ENCODE measurements at regions not wholly inside any gene's neighbourhood (a gene's known extent, or its start where the extent isn't known, plus 50 kb on each side); places are given as distances from the start of the nearest gene placed in this dataset.

DNA sequence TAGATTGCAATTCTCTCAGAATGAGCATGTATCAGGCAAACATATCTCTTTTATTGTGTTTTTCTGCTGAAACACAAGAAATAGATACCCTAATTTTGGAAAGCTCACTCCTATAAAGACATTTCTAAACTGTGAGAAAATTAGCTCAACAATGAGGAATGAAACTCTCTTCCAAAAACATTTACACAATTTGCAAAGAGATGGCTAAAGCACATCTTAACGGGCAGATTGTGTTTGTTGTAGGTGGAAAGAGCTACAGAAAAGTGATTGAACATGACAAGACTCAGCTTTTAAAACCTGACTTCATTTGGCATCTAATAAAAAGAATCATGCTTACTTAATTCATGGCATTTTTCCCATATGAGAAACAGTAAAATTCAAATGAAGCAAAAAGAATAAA, 175.0 kb upstream of the SLC39A10 start:
- no CpG with 5 or more reads among the region's 1 CpG for WGBS (ENCODE audit: insufficient coverage)
- Histone ChIP-seq H3K36me3 (ENCODE audit: control insufficient read depth in 4 of 4, insufficient read depth in 4 of 4, low read length in 3 of 4) (no peaks in the 10 kb centered on the region), H3K27me3 (replicated peaks in 2 of 5; ENCODE audit: control insufficient read depth in 4 of 5, insufficient read depth in 5 of 5, low read length in 4 of 5) (no peaks in the 10 kb centered on the region), H3K27ac (ENCODE audit: insufficient read depth in 1 of 2, low read depth in 1 of 2, low read length in 2 of 2, poor library complexity in 1 of 2, severe bottlenecking in 2 of 2) (no peak overlapping the region), H3K4me1 (ENCODE audit: control extremely low read depth in 1 of 4, control insufficient read depth in 4 of 4, insufficient read depth in 4 of 4, low read length in 3 of 4) (peaks cover 9 to 28% (median 18%) of the 10 kb centered on the region in 4 experiments), H3K9me3 (ENCODE audit: control extremely low read depth in 1 of 5, control insufficient read depth in 4 of 5, insufficient read depth in 2 of 5, low read depth in 1 of 5, low read length in 4 of 5) (no peaks in the 10 kb centered on the region), H3K4me3 (ENCODE audit: control insufficient read depth in 1 of 7, extremely low read depth in 1 of 7, insufficient read depth in 4 of 7, low read depth in 2 of 7, low read length in 6 of 7) (no peak overlapping the region)
- no peak for DNase-seq
- POLR2A ChIA-PET: no interaction called here
- CTCF ChIA-PET: interaction anchor here (1.1 to 2.4 kb wide), 3 partner anchors 15 to 178 kb away, joined by 3 to 7 read pairs (median 6); no protein-coding TSS in a partner anchor

- ChIA-PET POLR2A (no interaction called here), CTCF (interaction anchor here (1.5 kb wide), 1 partner anchor 180 kb away, joined by 4 read pairs; no protein-coding TSS in a partner anchor)
Measured at GRCh38 chr2:195480121-195480520, 176.9 kb upstream of the SLC39A10 start.

DNA sequence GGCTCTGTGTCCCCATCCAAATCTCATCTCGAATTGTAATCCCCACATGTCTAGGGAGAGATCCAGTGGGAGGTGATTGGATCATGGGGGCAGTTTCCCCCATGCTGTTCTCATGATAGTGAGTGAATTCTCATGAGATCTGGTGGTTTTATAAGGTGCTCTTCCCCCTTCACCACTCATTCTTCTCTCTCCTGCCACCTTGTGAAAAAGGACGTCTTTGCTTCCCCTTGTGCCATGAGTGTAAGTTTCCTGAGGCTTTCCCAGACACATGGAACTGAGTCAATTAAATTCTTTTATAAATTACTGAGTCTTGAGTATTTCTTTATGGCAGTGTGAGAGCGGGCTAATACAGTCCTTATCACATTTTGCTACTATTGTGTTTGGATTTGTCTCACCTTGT, 177.6 kb upstream of the SLC39A10 start:
- Histone ChIP-seq H3K36me3 (ENCODE audit: control insufficient read depth in 4 of 4, insufficient read depth in 4 of 4, low read length in 3 of 4) (no peaks in the 10 kb centered on the region), H3K9me3 (ENCODE audit: control extremely low read depth in 1 of 5, control insufficient read depth in 4 of 5, insufficient read depth in 2 of 5, low read depth in 1 of 5, low read length in 4 of 5) (no peaks in the 10 kb centered on the region), H3K4me1 (ENCODE audit: control extremely low read depth in 1 of 4, control insufficient read depth in 4 of 4, insufficient read depth in 4 of 4, low read length in 3 of 4) (peaks cover 2 to 14% (median 8%) of the 10 kb centered on the region in 4 experiments), H3K27me3 (replicated peaks in 2 of 5; ENCODE audit: control insufficient read depth in 4 of 5, insufficient read depth in 5 of 5, low read length in 4 of 5) (no peaks in the 10 kb centered on the region), H3K27ac (ENCODE audit: insufficient read depth in 1 of 2, low read depth in 1 of 2, low read length in 2 of 2, poor library complexity in 1 of 2, severe bottlenecking in 2 of 2) (no peak overlapping the region), H3K4me3 (ENCODE audit: control insufficient read depth in 1 of 7, extremely low read depth in 1 of 7, insufficient read depth in 4 of 7, low read depth in 2 of 7, low read length in 6 of 7) (no peak overlapping the region)
- CTCF ChIA-PET: interaction anchor here (1.5 kb wide), 1 partner anchor 181 kb away, joined by 4 read pairs; no protein-coding TSS in a partner anchor
- 100% methylated on average over 1 of the region's 3 CpGs for WGBS (ENCODE audit: insufficient coverage)
- DNase-seq: no peak
- POLR2A ChIA-PET: no interaction called here

More at GRCh38 chr2:195480121-195480520, 176.9 kb upstream of the SLC39A10 start:
- no peaks in the 10 kb centered on the region for H3K27me3 ChIP-seq (replicated peaks in 2 of 5; ENCODE audit: control insufficient read depth in 4 of 5, insufficient read depth in 5 of 5, low read length in 4 of 5)
- H3K4me3 ChIP-seq (ENCODE audit: control insufficient read depth in 1 of 7, extremely low read depth in 1 of 7, insufficient read depth in 4 of 7, low read depth in 2 of 7, low read length in 6 of 7): no peak overlapping the region
- no peak for DNase-seq
- H3K27ac ChIP-seq (ENCODE audit: insufficient read depth in 1 of 2, low read depth in 1 of 2, low read length in 2 of 2, poor library complexity in 1 of 2, severe bottlenecking in 2 of 2): no peak overlapping the region
- H3K36me3 ChIP-seq (ENCODE audit: control insufficient read depth in 4 of 4, insufficient read depth in 4 of 4, low read length in 3 of 4): no peaks in the 10 kb centered on the region
- H3K9me3 ChIP-seq (ENCODE audit: control extremely low read depth in 1 of 5, control insufficient read depth in 4 of 5, insufficient read depth in 2 of 5, low read depth in 1 of 5, low read length in 4 of 5): no peaks in the 10 kb centered on the region
- H3K4me1 ChIP-seq (ENCODE audit: control extremely low read depth in 1 of 4, control insufficient read depth in 4 of 4, insufficient read depth in 4 of 4, low read length in 3 of 4): peaks cover 2 to 14% (median 8%) of the 10 kb centered on the region in 4 experiments

GRCh38 chr2:195477996-195478382, 179.0 kb upstream of the SLC39A10 start:
- H3K4me1 ChIP-seq (ENCODE audit: control extremely low read depth in 1 of 4, control insufficient read depth in 4 of 4, insufficient read depth in 4 of 4, low read length in 3 of 4): peaks cover 10 to 27% (median 20%) of the 10 kb centered on the region in 4 experiments
- no peaks in the 10 kb centered on the region for H3K27me3 ChIP-seq (replicated peaks in 2 of 5; ENCODE audit: control insufficient read depth in 4 of 5, insufficient read depth in 5 of 5, low read length in 4 of 5)
- H3K27ac ChIP-seq (ENCODE audit: insufficient read depth in 1 of 2, low read depth in 1 of 2, low read length in 2 of 2, poor library complexity in 1 of 2, severe bottlenecking in 2 of 2): no peak overlapping the region
- no peaks in the 10 kb centered on the region for H3K9me3 ChIP-seq (ENCODE audit: control extremely low read depth in 1 of 5, control insufficient read depth in 4 of 5, insufficient read depth in 2 of 5, low read depth in 1 of 5, low read length in 4 of 5)
- POLR2A ChIA-PET: no interaction called here
- no peaks in the 10 kb centered on the region for H3K36me3 ChIP-seq (ENCODE audit: control insufficient read depth in 4 of 4, insufficient read depth in 4 of 4, low read length in 3 of 4)
- no peak overlapping the region for H3K4me3 ChIP-seq (ENCODE audit: control insufficient read depth in 1 of 7, extremely low read depth in 1 of 7, insufficient read depth in 4 of 7, low read depth in 2 of 7, low read length in 6 of 7)
- no peak for DNase-seq
- CTCF ChIA-PET: interaction anchor here (1.5 kb wide), 1 partner anchor 182 kb away, joined by 3 read pairs; no protein-coding TSS in a partner anchor

- POLR2A ChIA-PET: interaction anchor here (0.6 kb wide), 1 partner anchor 684 kb away, joined by 4 read pairs; no protein-coding TSS in a partner anchor
- WGBS (ENCODE audit: insufficient coverage): no CpG with 5 or more reads among the region's 2 CpGs
- peaks cover 13 to 33% (median 24%) of the 10 kb centered on the region in 4 experiments for H3K4me1 ChIP-seq (ENCODE audit: control extremely low read depth in 1 of 4, control insufficient read depth in 4 of 4, insufficient read depth in 4 of 4, low read length in 3 of 4)
- no peaks in the 10 kb centered on the region for H3K36me3 ChIP-seq (ENCODE audit: control insufficient read depth in 4 of 4, insufficient read depth in 4 of 4, low read length in 3 of 4)
- H3K4me3 ChIP-seq (ENCODE audit: control insufficient read depth in 1 of 7, extremely low read depth in 1 of 7, insufficient read depth in 4 of 7, low read depth in 2 of 7, low read length in 6 of 7): no peak overlapping the region
- no peaks in the 10 kb centered on the region for H3K27me3 ChIP-seq (replicated peaks in 2 of 5; ENCODE audit: control insufficient read depth in 4 of 5, insufficient read depth in 5 of 5, low read length in 4 of 5)
- DNase-seq: peak in 2 of 3 donors; percentile 61 to 74
- no peak overlapping the region for H3K27ac ChIP-seq (ENCODE audit: insufficient read depth in 1 of 2, low read depth in 1 of 2, low read length in 2 of 2, poor library complexity in 1 of 2, severe bottlenecking in 2 of 2)
- CTCF ChIA-PET: interaction anchor here (1.5 kb wide), 1 partner anchor 183 kb away, joined by 3 read pairs; no protein-coding TSS in a partner anchor
- H3K9me3 ChIP-seq (ENCODE audit: control extremely low read depth in 1 of 5, control insufficient read depth in 4 of 5, insufficient read depth in 2 of 5, low read depth in 1 of 5, low read length in 4 of 5): no peaks in the 10 kb centered on the region
Measured at GRCh38 chr2:195477248-195477995, 179.6 kb upstream of the SLC39A10 start.

DNA sequence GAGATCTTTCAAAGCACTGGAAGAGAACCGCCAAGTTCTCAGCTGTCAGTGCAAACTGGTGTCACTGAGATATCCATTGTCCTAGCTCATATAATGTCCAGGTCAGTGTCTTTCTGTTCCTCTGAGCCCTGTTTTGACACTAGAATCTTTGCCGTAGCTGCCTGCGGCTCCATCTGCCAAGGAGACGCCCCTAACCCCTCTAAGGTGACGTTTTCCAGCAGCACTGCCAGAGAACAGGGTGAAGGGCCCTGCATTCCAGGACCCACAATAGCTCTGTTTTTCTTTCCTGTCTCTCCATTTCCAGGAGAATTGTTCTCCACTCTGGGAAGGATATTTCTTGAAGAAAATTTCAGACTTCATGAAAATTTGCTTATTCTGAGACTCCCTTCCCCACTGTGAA, 181.7 kb upstream of the SLC39A10 start:
- Histone ChIP-seq H3K4me3 (ENCODE audit: control insufficient read depth in 1 of 7, extremely low read depth in 1 of 7, insufficient read depth in 4 of 7, low read depth in 2 of 7, low read length in 6 of 7) (no peak overlapping the region), H3K27ac (ENCODE audit: insufficient read depth in 1 of 2, low read depth in 1 of 2, low read length in 2 of 2, poor library complexity in 1 of 2, severe bottlenecking in 2 of 2) (no peak overlapping the region), H3K4me1 (ENCODE audit: control extremely low read depth in 1 of 4, control insufficient read depth in 4 of 4, insufficient read depth in 4 of 4, low read length in 3 of 4) (peaks cover 17 to 50% (median 37%) of the 10 kb centered on the region in 4 experiments), H3K36me3 (ENCODE audit: control insufficient read depth in 4 of 4, insufficient read depth in 4 of 4, low read length in 3 of 4) (no peaks in the 10 kb centered on the region), H3K9me3 (ENCODE audit: control extremely low read depth in 1 of 5, control insufficient read depth in 4 of 5, insufficient read depth in 2 of 5, low read depth in 1 of 5, low read length in 4 of 5) (no peaks in the 10 kb centered on the region), H3K27me3 (replicated peaks in 2 of 5; ENCODE audit: control insufficient read depth in 4 of 5, insufficient read depth in 5 of 5, low read length in 4 of 5) (no peaks in the 10 kb centered on the region)
- 100% methylated on average over 5 of the region's 5 CpGs for WGBS (ENCODE audit: insufficient coverage)
- POLR2A ChIA-PET: no interaction called here
- CTCF ChIA-PET: no interaction called here
- DNase-seq: no peak

DNA sequence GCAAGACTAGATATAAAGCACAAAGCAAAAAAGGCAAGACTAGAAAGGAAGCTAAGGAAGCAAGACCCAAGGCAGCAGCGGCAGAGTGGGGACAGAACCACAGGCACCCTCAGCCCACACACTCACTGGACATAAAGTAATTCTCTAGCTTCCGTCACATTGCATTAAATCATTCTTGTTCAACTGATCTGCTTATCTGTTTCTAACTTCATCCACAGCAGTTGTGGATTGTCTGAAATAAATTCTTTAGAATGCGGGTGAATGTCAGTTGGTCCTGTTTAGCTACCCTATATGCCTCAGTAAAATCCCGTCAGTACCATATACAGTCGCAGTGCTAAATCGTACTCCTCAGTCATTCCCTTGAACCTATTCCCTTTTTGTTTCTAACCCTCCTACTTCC, 183.2 kb upstream of the SLC39A10 start:
- WGBS (ENCODE audit: insufficient coverage): 34% methylated on average over 4 of the region's 6 CpGs
- peak in 2 of 3 donors; percentile 74 to 87 for DNase-seq
- H3K27me3 ChIP-seq (replicated peaks in 2 of 5; ENCODE audit: control insufficient read depth in 4 of 5, insufficient read depth in 5 of 5, low read length in 4 of 5): no peaks in the 10 kb centered on the region
- H3K27ac ChIP-seq (ENCODE audit: insufficient read depth in 1 of 2, low read depth in 1 of 2, low read length in 2 of 2, poor library complexity in 1 of 2, severe bottlenecking in 2 of 2): peak overlapping the region in 1 of 2 experiments; percentile 23
- peak overlapping the region in 3 of 7 experiments; percentile 28 to 60 (median 43) for H3K4me3 ChIP-seq (ENCODE audit: control insufficient read depth in 1 of 7, extremely low read depth in 1 of 7, insufficient read depth in 4 of 7, low read depth in 2 of 7, low read length in 6 of 7)
- ChIA-PET POLR2A (no interaction called here), CTCF (interaction anchor here (1.1 to 1.2 kb wide), 2 partner anchors 9 to 186 kb away, joined by 4 to 5 read pairs; no protein-coding TSS in a partner anchor)
- H3K4me1 ChIP-seq (ENCODE audit: control extremely low read depth in 1 of 4, control insufficient read depth in 4 of 4, insufficient read depth in 4 of 4, low read length in 3 of 4): peaks cover 17 to 44% (median 35%) of the 10 kb centered on the region in 4 experiments
- no peaks in the 10 kb centered on the region for H3K9me3 ChIP-seq (ENCODE audit: control extremely low read depth in 1 of 5, control insufficient read depth in 4 of 5, insufficient read depth in 2 of 5, low read depth in 1 of 5, low read length in 4 of 5)
- H3K36me3 ChIP-seq (ENCODE audit: control insufficient read depth in 4 of 4, insufficient read depth in 4 of 4, low read length in 3 of 4): no peaks in the 10 kb centered on the region

Data from common myeloid progenitor, CD34-positive (primary cell).